ENCODE measurements at regions not wholly inside any gene's neighbourhood (a gene's known extent, or its start where the extent isn't known, plus 50 kb on each side); places are given as distances from the start of the nearest gene placed in this dataset.

DNA sequence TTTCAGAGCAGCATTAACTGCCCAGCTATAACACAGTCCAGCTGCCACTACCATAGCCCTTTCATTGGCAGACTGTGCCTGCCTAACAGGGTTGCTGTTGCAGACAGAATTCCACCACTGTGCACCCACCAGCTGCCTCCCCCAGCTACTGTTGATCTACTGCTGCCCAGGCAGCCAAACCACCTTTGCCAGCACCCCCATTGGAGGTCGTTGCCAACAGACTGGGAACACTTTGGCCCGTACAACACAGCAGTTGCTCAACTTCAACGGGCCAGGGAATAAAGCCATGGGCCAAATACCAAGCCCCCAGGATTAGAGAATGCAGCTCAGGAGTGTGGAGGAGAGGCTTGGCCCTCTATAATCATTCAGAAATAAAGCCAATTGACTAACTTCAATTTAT is 473.6 kb downstream of the CDH11 start:
- Histone ChIP-seq H3K79me2 (ENCODE audit: control insufficient read depth, insufficient read depth, low read length) (no peaks in the 10 kb centered on the region), H3K9me1 (ENCODE audit: control insufficient read depth, extremely low read depth, insufficient read depth, low read length) (no peaks in the 10 kb centered on the region), H4K20me1 (ENCODE audit: control insufficient read depth, extremely low read depth, insufficient read depth, low read length) (no peaks in the 10 kb centered on the region), H3K4me1 (ENCODE audit: control insufficient read depth, extremely low read depth, insufficient read depth, low read length) (no peaks in the 10 kb centered on the region), H3K27me3 (ENCODE audit: control insufficient read depth, extremely low read depth, insufficient read depth, low read length) (no peaks in the 10 kb centered on the region), H2AFZ (ENCODE audit: control insufficient read depth, low read length) (no peak overlapping the region), H3K9me3 (ENCODE audit: control insufficient read depth, low read depth, low read length) (peaks cover 2% of the 10 kb centered on the region), H3K27ac (ENCODE audit: control insufficient read depth, insufficient read depth, low read length) (no peak overlapping the region), H3K36me3 (ENCODE audit: control insufficient read depth in 2 of 2, extremely low read depth in 1 of 2, insufficient read depth in 2 of 2, low read length in 2 of 2) (no peaks in the 10 kb centered on the region), H3K4me2 (ENCODE audit: control insufficient read depth, extremely low read depth, insufficient read depth, low read depth, low read length) (no peak overlapping the region), H3K9ac (ENCODE audit: control insufficient read depth, extremely low read depth, insufficient read depth, low read length) (no peak overlapping the region), H3K4me3 (ENCODE audit: control insufficient read depth in 2 of 3, extremely low read depth in 1 of 3, insufficient read depth in 2 of 3, low read depth in 1 of 3, low read length in 3 of 3) (no peak overlapping the region)
- TF ChIP-seq, protein P1, sequence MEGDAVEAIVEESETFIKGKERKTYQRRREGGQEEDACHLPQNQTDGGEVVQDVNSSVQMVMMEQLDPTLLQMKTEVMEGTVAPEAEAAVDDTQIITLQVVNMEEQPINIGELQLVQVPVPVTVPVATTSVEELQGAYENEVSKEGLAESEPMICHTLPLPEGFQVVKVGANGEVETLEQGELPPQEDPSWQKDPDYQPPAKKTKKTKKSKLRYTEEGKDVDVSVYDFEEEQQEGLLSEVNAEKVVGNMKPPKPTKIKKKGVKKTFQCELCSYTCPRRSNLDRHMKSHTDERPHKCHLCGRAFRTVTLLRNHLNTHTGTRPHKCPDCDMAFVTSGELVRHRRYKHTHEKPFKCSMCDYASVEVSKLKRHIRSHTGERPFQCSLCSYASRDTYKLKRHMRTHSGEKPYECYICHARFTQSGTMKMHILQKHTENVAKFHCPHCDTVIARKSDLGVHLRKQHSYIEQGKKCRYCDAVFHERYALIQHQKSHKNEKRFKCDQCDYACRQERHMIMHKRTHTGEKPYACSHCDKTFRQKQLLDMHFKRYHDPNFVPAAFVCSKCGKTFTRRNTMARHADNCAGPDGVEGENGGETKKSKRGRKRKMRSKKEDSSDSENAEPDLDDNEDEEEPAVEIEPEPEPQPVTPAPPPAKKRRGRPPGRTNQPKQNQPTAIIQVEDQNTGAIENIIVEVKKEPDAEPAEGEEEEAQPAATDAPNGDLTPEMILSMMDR (optimal IDR thresholded peaks at IDR 0.05 in 1 of 3, IDR thresholded peaks at IDR 0.05 in 1 of 3, conservative IDR thresholded peaks at IDR 0.05 in 1 of 3; ENCODE audit: extremely low read depth in 1 of 3, insufficient read depth in 2 of 3, low read length in 3 of 3), result no peak
- TF ChIP-seq EZH2 (IDR thresholded peaks at IDR 0.05; ENCODE audit: low read length), result no peak
- DNase-seq (ENCODE audit: low read depth, low spot score), result no peak
- FAIRE-seq, result no peak
- dilution Hi-C loops (cut with MboI; ENCODE audit: extremely low pct_ligation_motif_present, low sequenced_read_pairs), result no loop called here

GRCh38 chr16:64641343-64641742 is 480.5 kb downstream of the CDH11 start:
- no peak for TF ChIP-seq EZH2 (IDR thresholded peaks at IDR 0.05; ENCODE audit: low read length)
- TF ChIP-seq, protein P1 (optimal IDR thresholded peaks at IDR 0.05 in 1 of 3, IDR thresholded peaks at IDR 0.05 in 1 of 3, conservative IDR thresholded peaks at IDR 0.05 in 1 of 3; ENCODE audit: extremely low read depth in 1 of 3, insufficient read depth in 2 of 3, low read length in 3 of 3), result no peak
- DNase-seq (ENCODE audit: low read depth, low spot score) (no peak), FAIRE-seq (no peak)
- H3K36me3 ChIP-seq (ENCODE audit: control insufficient read depth in 2 of 2, extremely low read depth in 1 of 2, insufficient read depth in 2 of 2, low read length in 2 of 2), result no peaks in the 10 kb centered on the region
- H3K9me1 ChIP-seq (ENCODE audit: control insufficient read depth, extremely low read depth, insufficient read depth, low read length), result no peaks in the 10 kb centered on the region
- no peak overlapping the region for H3K9ac ChIP-seq (ENCODE audit: control insufficient read depth, extremely low read depth, insufficient read depth, low read length)
- dilution Hi-C loops (cut with MboI; ENCODE audit: extremely low pct_ligation_motif_present, low sequenced_read_pairs), result no loop called here
- no peaks in the 10 kb centered on the region for H4K20me1 ChIP-seq (ENCODE audit: control insufficient read depth, extremely low read depth, insufficient read depth, low read length)
- H3K27ac ChIP-seq (ENCODE audit: control insufficient read depth, insufficient read depth, low read length), result no peak overlapping the region
- H3K27me3 ChIP-seq (ENCODE audit: control insufficient read depth, extremely low read depth, insufficient read depth, low read length), result no peaks in the 10 kb centered on the region
- H3K4me1 ChIP-seq (ENCODE audit: control insufficient read depth, extremely low read depth, insufficient read depth, low read length), result no peaks in the 10 kb centered on the region
- no peak overlapping the region for H3K4me3 ChIP-seq (ENCODE audit: control insufficient read depth in 2 of 3, extremely low read depth in 1 of 3, insufficient read depth in 2 of 3, low read depth in 1 of 3, low read length in 3 of 3)
- H3K4me2 ChIP-seq (ENCODE audit: control insufficient read depth, extremely low read depth, insufficient read depth, low read depth, low read length), result no peak overlapping the region
- no peak overlapping the region for H2AFZ ChIP-seq (ENCODE audit: control insufficient read depth, low read length)
- no peaks in the 10 kb centered on the region for H3K9me3 ChIP-seq (ENCODE audit: control insufficient read depth, low read depth, low read length)
- no peaks in the 10 kb centered on the region for H3K79me2 ChIP-seq (ENCODE audit: control insufficient read depth, insufficient read depth, low read length)

Measured in keratinocyte (primary cell).